Lower lobe of right lung (tissue), 2 donors: ENCODE measurements at regions not wholly inside any gene's neighbourhood (a gene's known extent, or its start where the extent isn't known, plus 50 kb on each side); places are given as distances from the start of the nearest gene placed in this dataset.

ENCODE experiments used
- ATAC-seq, 2 donors: fragments of 200-7000 bp; cut with Tn5 transposase; one replicate each; pipeline ENCODE4 v1.9.1; 2020 to 2022; ENCODE audit warnings: mild to moderate bottlenecking in 2 of 2, moderate library complexity in 2 of 2
- DNase-seq: peaks from one replicate; pipeline ENCODE4 v3.0.0-alpha.2; 2020
- H3K27ac ChIP-seq: fragments of 200-600 bp; one replicate; pipeline ENCODE4 v1.8.0; 2022
- H3K27me3 ChIP-seq: fragments of 200-600 bp; one replicate; pipeline ENCODE4 v1.8.0; 2022; ENCODE audit warnings: low read depth
- H3K36me3 ChIP-seq: fragments of 200-600 bp; one replicate; pipeline ENCODE4 v1.8.0; 2022; ENCODE audit warnings: mild to moderate bottlenecking
- H3K4me1 ChIP-seq: fragments of 200-600 bp; one replicate; pipeline ENCODE4 v1.8.0; 2022
- H3K4me3 ChIP-seq: fragments of 200-600 bp; one replicate; pipeline ENCODE4 v1.8.0; 2022; ENCODE audit warnings: mild to moderate bottlenecking
- H3K9me3 ChIP-seq: fragments of 200-600 bp; one replicate; pipeline ENCODE4 v1.8.0; 2022
- intact Hi-C: fragments of 100-400 bp; cut with DNase I; formaldehyde crosslinking; loops from one replicate; pipeline ENCODE4 v1.11.0; 2022
- TF ChIP-seq, protein P1 (sequence below): fragments of 200-600 bp; IDR thresholded peaks from one replicate; pipeline ENCODE4 v1.8.0; 2022; ENCODE audit warnings: antibody characterized with exemption, mild to moderate bottlenecking
- donor health status: DM: no; HTN: yes; CAD: no; lungs with severe emphysema.

DNA sequence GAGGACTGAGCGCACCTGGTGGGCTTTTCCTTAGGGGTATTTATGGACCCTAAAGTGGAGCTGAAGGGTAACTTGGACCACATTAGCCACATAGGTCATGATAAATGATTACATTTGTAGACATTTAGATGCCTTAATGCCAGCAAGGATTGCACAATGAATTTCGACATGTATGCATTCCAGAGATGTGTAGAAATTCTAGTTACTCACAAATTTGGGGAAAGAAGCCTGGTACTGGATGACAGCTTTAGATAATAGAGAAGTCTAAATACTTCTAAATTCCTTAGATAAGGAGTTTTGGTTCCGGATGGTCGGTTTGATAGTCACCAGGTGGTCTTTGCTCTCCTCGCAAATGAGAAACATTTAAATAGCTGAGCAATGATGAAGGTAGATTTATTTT lies 609.5 kb upstream of the PRKX start:
- no peak for DNase-seq
- TF ChIP-seq, protein P1, sequence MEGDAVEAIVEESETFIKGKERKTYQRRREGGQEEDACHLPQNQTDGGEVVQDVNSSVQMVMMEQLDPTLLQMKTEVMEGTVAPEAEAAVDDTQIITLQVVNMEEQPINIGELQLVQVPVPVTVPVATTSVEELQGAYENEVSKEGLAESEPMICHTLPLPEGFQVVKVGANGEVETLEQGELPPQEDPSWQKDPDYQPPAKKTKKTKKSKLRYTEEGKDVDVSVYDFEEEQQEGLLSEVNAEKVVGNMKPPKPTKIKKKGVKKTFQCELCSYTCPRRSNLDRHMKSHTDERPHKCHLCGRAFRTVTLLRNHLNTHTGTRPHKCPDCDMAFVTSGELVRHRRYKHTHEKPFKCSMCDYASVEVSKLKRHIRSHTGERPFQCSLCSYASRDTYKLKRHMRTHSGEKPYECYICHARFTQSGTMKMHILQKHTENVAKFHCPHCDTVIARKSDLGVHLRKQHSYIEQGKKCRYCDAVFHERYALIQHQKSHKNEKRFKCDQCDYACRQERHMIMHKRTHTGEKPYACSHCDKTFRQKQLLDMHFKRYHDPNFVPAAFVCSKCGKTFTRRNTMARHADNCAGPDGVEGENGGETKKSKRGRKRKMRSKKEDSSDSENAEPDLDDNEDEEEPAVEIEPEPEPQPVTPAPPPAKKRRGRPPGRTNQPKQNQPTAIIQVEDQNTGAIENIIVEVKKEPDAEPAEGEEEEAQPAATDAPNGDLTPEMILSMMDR: no peak
- Histone ChIP-seq H3K4me1 (no peaks in the 10 kb centered on the region), H3K27me3 (no peaks in the 10 kb centered on the region), H3K9me3 (no peaks in the 10 kb centered on the region), H3K27ac (no peak overlapping the region), H3K36me3 (no peaks in the 10 kb centered on the region), H3K4me3 (no peak overlapping the region)
- intact Hi-C loops: no loop called here
- no peak for ATAC-seq

DNA sequence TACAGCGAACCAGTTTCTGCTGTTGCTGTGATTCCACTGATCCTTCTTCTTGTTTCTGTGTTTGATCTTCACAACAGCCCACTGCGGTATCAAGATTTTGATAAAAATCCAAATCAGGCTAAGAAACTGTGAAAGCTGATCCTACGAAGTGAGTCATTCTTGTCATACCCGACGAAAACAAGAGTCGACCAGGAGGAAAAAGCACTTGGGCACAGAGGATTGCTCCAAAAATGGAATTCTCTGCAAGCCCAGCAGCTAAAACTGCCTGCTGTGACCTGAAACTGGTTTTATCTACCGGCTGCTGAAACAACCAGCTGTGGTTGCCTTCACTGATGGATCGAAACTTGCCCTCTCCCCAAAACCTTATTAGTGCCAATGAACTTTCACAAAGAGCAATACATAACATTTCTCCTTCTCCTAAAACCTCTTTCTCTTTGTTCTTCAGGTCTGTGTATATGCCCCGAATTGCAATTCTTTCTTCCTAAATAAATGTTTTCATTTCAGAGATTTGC lies 607.0 kb upstream of the PRKX start:
- H3K27me3 ChIP-seq: no peaks in the 10 kb centered on the region
- DNase-seq (no peak), ATAC-seq (no peak)
- no peaks in the 10 kb centered on the region for H3K4me1 ChIP-seq
- no peaks in the 10 kb centered on the region for H3K9me3 ChIP-seq
- intact Hi-C loops: no loop called here
- H3K36me3 ChIP-seq: no peaks in the 10 kb centered on the region
- H3K27ac ChIP-seq: no peak overlapping the region
- no peak overlapping the region for H3K4me3 ChIP-seq
- TF ChIP-seq, protein P1: no peak

DNA sequence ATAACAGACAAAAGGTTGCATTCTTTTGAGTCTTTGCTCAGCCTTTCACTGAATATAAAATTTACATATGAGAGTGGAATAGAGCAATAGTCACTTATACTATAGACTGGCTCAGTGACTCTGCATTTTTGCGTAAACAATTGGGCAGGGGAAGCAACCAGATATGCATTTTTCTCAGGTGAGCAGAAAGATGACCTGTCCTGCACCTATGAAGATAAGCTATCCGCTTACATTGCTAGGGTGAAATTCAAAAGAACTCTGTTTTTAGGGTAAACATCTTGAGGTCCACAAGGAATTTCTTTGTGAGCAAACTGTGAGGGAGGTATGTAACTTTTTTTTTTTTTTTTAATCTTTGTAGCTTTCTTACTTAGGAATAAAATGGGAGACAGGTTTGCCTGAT lies 602.4 kb upstream of the PRKX start:
- TF ChIP-seq, protein P1: no peak
- H3K4me1 ChIP-seq: no peaks in the 10 kb centered on the region
- no peaks in the 10 kb centered on the region for H3K9me3 ChIP-seq
- no peaks in the 10 kb centered on the region for H3K27me3 ChIP-seq
- intact Hi-C loops: no loop called here
- DNase-seq: no peak
- no peaks in the 10 kb centered on the region for H3K36me3 ChIP-seq
- no peak for ATAC-seq
- H3K4me3 ChIP-seq: no peak overlapping the region
- no peak overlapping the region for H3K27ac ChIP-seq

DNA sequence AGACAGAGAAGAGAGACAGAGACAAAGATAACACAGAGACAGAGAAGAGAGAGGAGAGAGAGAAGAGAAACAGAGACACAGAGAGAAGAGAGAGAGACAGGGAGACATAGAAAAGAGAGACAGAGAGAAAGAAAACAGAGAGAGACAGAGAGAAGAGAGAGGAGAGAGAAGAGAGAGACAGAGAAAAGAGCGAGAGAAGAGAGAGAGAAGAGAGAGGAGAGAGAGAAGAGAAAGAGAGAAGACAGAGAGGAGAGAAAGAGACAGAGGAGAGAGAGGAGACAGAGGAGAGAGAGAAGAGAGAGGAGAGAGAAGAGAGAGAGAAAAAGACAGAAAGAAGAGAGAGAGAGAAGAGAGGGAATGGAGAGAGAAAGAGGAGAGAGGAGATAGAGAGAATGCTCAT lies 601.1 kb upstream of the PRKX start:
- H3K36me3 ChIP-seq: no peaks in the 10 kb centered on the region
- no peaks in the 10 kb centered on the region for H3K4me1 ChIP-seq
- no peak overlapping the region for H3K4me3 ChIP-seq
- no peak for ATAC-seq
- DNase-seq: no peak
- intact Hi-C loops: no loop called here
- TF ChIP-seq, protein P1: no peak
- no peaks in the 10 kb centered on the region for H3K27me3 ChIP-seq
- H3K9me3 ChIP-seq: no peaks in the 10 kb centered on the region
- H3K27ac ChIP-seq: no peak overlapping the region

DNA sequence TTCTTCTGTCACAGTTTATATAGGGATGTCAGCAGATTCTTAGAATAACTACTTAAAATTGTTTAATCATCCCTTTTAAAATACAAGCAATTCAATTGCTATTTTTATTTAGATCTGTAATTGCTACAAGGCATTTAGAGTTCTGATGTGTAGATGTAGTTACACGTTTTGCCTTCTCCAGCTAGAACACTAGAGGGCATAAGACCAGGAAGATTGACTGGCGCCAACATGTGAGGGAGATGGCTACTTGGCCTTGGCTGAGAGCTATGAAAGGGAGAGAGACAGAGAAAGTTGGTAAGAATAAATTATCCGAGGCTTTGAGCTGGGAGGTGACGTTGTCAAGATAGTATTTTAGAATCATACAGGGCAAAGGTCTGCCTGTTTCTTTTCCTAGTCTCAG lies 563.7 kb upstream of the PRKX start:
- no peak overlapping the region for H3K27ac ChIP-seq
- no peak overlapping the region for H3K4me3 ChIP-seq
- no peaks in the 10 kb centered on the region for H3K36me3 ChIP-seq
- no peaks in the 10 kb centered on the region for H3K4me1 ChIP-seq
- TF ChIP-seq, protein P1: no peak
- no peaks in the 10 kb centered on the region for H3K27me3 ChIP-seq
- DNase-seq: no peak
- H3K9me3 ChIP-seq: no peaks in the 10 kb centered on the region
- intact Hi-C loops: no loop called here
- no peak for ATAC-seq

DNA sequence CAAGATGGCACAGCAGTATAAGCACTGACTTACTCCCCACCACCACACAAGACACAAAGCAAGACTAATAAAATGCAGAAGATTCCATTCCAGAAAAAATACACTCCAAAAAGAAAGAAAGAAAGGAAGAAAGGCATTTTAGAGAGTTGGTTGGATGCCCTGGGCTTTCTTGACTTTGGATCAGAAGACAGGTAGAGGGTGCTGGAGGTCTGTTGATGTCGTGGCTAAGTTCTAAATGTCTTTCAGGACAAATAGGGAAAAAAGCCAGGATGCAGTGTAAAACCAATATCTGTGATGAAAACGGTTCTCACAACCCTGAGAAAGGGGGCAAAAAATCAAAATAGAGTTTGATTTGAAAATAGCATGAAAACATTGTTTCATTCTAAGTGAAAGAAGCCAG lies 555.2 kb upstream of the PRKX start:
- H3K4me3 ChIP-seq: no peak overlapping the region
- DNase-seq: no peak

More for the DNA sequence above, 555.2 kb upstream of the PRKX start:
- H3K9me3 ChIP-seq: no peaks in the 10 kb centered on the region
- TF ChIP-seq, protein P1: no peak
- no peak overlapping the region for H3K27ac ChIP-seq
- no peak for ATAC-seq
- no peaks in the 10 kb centered on the region for H3K36me3 ChIP-seq
- intact Hi-C loops: no loop called here
- no peaks in the 10 kb centered on the region for H3K4me1 ChIP-seq
- no peaks in the 10 kb centered on the region for H3K27me3 ChIP-seq
